ENCODE measurements at regions not wholly inside any gene's neighbourhood (a gene's known extent, or its start where the extent isn't known, plus 50 kb on each side); places are given as distances from the start of the nearest gene placed in this dataset.
"Not testable (repeated sequence)": the region's sequence is repeated elsewhere in the genome, so short reads cannot be mapped to it uniquely, and the experiment has no call there.

DNA sequence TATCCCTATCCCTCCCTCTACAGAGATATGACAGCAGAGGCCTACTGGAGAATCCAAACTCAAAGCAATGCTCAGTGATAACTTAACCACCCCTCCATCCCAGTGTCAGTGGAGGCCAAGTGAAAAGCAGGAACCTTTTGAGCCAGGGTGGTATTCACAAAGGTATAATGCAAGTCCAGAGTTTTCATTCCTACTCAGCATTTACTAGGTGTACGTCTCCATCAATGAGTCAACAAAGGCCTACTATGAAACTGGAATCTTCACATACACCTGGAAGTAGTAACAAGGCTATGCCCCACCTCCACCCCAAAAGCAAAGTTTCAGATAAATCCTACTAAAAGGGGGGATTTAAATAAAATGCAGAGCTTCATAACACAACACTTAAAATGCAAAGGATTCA lies 4761.7 kb upstream of the OR11H1 start:
- TF ChIP-seq CTCF (IDR thresholded peaks at IDR 0.05; ENCODE audit: poor library complexity); EZH2 (IDR thresholded peaks at IDR 0.05; ENCODE audit: borderline replicate concordance): not testable (repeated sequence)
